AG20443 (cell line): ENCODE measurements at regions not wholly inside any gene's neighbourhood (a gene's known extent, or its start where the extent isn't known, plus 50 kb on each side); places are given as distances from the start of the nearest gene placed in this dataset.
"Not testable (repeated sequence)": the region's sequence is repeated elsewhere in the genome, so short reads cannot be mapped to it uniquely, and the experiment has no call there.

ENCODE experiments used
- DNase-seq: peaks from one replicate; pipeline ENCODE4 v3.0.0; 2012; ENCODE audit warnings: low spot score, mixed read lengths

DNA sequence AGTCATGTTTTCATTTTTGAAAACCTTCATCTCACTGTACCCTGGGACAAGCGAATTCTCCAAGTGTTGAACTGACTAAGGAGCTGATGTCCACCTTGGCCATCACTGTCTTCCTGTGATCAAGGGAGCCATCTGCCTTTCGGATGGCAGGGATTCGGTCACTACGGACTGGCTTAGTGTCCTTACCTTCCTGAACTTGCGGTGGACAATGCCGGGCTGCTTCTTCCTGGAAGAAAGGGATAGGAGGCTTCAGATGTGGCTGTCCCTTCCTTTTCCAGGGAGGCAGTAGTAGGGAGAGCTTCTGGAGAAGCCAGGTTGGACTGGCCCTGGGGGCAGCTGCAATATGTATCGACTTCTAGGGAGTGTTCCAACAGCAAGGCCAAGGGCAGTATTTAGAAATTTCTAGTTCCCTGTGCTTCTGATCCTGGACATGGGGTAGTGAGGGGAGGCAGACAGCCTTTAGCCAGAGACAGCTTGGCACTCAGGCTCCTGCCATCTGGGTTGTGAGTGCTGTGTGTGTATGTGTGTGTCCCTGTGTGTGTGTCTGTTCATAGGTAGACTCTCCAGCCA lies 114.6 kb downstream of the IER5 start:
- DNase-seq, result no peak

DNA sequence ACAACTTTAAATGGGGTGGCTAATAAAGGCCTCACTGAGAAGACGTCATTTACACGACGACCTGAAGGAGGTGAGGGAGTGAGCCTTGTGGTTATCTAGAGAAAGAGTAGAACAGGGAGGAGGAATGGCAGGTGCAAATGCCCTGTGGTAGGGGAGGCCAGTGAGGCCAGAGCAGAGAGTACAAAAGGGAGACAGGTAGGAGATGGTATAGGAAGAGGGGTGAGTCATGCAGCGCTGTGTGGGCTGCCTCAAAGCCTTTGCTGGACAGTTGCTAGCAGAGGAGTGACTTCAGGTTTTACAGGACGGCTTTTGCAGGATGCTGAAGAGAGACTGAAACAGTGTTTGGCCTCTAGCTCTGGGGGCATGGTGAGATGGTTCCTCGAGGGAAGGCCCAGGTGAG lies 116.0 kb downstream of the IER5 start:
- DNase-seq, result no peak

DNA sequence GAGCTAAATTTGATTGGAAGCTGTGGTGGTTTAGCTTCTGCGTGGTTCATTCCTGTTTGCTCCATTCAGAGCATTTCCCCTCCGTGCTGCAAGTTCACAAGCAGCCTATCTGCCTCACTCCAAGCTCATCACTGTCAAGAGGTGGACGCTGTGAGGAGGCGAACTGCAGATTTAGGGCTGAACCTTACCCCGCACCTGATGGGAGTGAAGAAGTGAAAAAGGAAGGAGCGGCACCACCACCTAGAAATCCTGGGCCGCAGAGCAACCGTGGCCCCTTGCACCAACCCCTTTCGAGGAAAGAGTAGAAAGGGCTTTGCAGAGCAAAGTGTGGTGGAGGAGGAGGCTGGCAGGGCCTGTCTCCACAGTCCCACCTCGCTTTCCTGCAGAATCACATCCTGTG lies 117.4 kb downstream of the IER5 start:
- DNase-seq, result no peak

DNA sequence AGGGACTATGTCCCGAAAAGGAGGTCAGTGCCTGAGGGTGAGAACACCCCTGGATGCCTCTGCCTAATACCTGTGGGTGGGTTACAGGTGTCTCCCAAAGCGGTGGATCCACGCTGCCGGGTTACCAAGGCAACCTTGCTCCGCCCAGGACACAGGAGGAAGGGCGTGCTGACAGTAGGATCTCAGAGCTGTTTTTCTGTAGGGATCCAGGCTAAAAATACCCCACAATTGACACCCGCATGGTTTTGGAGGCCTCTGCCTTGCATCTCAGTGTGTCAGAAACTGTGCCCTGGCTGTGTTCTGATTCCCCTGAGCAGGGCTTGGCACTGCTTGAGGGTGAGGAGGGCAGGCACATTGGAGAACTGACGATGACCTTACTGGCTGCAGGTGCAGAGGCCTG lies 118.0 kb downstream of the IER5 start:
- no peak for DNase-seq

DNA sequence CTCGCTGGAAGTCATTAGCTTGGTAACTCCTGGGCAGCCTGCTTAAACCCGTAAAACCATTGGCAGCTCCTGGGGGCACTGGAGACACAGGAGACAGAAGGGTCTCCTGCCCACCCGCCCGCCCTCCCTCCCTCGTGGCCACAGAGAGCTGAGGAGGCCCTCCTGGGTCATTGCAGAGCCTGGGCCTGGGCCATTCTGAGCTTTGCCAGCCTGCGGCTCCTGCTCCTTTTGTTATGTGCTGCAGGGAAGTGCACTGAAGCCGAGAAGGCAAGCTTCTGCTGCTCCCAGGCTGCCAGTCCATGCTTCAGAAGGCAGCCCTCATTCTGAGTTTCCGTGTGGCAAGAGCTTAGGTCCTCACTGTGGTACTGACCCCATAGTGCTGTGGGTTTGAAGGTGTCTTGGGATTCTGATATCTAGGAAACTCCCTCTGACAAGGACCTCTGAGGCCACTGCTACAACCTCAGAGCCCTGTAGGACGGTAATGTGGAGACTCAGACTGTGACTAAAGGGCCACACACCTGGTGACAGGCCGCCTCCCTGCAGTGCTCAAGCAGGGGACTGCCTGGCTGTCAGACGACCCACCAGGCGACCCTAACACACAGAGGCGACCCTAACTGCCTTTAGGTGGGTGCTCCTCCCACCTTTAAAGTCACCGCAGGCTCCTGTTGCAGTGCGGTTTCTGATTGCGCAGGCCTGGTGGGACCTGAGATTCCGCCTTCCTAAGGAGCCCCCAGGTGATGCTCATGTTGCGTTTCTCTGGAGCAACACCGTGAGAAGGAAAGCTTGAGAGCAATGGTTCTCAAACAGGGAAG lies 118.7 kb downstream of the IER5 start:
- no peak for DNase-seq

DNA sequence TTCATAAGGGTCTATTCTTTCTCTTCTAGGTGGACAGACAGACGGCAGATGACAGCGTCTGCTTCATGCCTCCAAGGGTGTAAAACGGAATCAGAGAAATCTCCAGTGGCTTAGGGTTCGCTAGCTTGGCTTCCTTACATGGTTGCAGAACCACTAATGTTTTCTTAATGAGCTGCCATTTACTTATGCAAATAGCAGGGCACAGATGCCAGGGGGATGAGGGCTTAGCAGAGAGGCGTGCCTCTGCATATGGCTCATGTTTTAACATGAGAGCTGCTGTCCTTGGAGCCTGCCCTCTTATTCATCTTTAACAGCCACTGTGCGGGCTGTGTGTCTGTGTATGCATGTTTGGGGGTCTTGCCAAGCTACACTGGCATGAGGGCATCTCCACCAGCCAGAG lies 119.6 kb downstream of the IER5 start:
- DNase-seq, result no peak

DNA sequence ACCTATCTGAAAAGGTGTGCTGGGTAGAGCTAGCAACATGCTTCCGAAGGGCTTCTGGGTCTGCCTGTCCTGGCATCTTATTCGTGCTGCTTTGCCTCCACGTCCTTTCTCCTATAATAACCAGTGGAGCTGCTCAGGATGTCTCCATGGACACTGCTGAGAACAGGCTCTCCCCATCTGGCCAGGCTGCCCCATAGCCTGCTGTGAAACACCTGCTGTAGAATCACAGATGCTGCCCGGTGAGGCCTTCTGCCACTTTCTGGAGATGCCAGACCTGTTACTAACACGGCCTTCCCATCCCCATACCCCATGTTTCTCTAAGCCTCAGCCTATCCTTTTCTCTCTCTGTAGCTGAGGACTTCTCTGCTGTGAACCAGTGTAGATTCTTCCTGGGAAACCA lies 120.5 kb downstream of the IER5 start:
- DNase-seq, result no peak

DNA sequence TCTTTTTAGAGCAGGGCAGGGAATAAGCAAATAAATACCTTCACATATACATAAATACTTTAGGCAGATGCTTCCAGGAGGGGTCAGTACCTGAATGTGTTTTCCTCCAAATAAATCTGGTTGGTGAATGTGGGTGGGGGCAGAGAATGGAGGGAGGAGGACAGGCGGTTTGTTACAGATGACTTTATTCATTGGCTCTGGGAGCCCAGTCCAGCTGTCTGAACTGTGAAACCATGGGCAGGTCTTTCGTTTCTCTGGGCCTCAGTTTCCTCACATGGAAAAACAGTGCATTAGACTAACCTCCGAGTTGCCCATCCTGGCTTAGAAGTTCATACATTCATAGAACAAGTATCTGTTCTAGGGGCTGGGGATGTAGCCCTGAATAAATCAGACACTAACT lies 124.6 kb downstream of the IER5 start:
- DNase-seq, result no peak

DNA sequence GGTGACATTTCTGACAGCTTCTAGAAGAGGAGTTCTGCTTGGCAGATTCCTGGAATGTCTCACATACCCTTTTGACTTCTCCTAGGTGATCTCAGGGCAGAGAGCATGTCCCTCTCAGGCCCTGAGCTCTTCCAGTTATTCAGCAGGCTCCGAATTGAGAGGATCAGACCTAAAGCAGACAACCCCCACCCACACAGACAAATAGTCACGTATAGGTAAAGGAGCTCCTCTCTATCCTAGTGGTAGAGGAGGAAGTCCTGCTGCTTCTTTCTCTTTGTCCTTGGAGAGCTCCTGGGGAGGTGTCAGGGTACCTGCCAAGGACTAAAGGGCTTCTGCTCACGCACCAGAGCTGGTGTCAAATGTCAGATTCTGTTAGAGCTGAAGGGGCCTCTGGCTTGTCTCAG lies 128.1 kb downstream of the IER5 start:
- no peak for DNase-seq

DNA sequence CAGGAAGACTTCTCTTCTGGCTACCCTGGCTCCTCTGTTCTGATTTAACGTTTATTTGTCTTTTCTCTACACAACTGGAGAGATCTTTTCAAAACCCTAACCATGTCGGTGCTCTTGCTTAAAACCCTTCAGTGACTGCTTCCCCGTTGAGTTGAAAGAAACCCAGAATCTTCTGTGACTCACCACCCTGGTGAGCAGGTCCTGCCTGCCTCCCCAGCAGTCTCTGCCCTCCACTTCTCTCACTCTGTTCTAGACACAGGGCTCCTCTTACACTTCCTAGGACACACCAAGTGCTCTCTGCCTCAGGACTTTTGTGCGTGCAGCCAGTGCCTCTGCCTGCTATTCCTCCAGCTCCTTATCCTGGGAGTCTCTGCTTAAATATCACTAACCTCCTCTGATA lies 131.4 kb downstream of the IER5 start:
- no peak for DNase-seq

DNA sequence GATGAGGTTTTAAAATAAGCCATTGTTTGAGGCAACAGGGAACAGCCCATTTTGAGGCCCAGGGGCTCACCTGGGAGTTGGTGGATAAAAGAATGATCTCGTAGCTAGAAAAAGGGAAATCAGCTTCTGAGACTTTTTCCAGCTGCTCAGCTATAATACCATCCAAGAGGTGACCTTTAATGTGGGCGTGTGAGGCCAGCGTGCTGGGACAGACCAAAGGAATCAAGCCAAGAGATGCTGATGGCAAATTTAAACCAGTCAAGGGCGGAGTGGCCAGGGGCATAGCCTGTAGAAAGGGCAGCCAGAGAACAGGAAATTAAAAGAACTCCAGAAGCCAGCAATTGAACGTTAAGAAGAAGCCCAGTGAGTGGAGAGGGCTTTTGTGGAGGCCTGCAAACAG lies 132.6 kb downstream of the IER5 start:
- no peak for DNase-seq

DNA sequence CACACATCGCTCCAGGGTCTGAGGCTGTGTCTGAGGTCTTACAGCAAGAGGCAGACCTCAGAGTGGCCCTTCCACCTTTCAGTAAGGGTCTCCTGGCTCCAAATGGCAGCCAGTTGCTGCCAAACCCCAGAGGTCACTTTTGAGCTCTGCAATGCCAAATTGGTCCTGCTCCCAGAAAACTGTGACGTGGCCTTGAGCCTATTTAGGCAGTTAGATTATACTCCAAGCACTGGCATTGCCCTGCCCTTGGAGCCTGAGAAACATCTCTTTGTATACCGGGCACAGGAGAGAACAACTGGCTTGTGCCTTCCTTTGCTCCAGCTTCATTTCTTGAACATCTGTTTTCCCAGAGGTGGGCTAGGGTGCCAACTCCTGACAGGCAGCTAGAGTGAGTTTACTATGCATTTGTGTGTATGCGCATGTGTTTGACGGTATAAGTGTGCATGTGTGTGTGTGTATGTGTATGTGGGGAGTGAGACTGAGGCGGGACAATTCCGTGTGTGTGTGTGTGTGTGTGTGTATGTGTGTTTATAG lies 134.5 kb downstream of the IER5 start:
- no peak for DNase-seq

DNA sequence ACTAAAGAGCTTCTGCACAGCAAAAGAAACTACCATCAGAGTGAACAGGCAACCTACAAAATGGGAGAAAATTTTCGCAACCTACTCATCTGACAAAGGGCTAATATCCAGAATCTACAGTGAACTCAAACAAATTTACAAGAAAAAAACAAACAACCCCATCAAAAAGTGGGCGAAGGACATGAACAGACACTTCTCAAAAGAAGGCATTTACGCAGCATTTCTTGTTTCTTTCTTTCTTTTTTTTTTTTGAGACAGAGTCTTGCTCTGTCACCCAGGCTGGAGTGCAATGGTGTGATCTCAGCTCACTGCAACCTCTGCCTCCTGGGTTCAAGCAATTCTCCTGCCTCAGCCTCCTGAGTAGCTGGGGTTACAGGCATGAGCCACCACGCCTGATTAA lies 138.2 kb downstream of the IER5 start:
- DNase-seq, result not testable (repeated sequence)

DNA sequence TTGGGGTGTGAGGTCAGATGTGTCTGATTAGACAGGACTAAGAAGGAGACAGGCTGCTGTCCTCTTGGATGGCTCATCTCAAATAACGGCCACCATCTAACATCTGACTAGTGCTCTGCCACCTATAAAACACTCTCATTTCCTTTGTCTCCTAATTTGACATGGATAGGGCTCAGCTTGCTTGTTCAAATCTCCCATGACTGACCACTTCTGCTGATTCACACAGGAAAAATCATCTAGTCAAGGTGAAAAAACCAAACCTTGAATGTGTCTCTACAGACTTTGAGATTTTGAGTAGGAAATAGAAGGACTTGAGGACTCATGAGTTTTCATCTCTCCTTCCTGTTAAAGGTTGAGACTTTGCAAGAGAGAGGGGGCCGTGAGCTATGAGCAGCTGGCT lies 150.6 kb downstream of the IER5 start:
- no peak for DNase-seq

DNA sequence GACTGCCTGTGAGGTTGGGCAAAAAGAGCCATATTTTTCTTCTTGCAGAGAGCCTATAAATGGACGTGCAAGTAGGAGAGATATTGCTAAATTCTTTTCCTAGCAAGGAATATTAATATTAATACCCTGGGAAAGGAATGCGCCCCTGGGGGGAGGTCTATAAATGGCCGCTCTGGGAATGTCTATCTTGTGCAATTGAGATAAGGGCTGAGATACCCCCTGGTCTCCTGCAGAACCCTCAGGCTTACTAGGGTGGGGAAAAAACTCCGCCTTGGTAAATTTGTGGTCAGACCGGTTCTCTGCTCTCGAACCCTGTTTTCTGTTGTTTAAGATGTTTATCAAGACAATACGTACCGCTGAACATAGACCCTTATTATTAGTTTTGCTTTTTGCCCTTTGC lies 157.8 kb downstream of the IER5 start:
- DNase-seq, result not testable (repeated sequence)

DNA sequence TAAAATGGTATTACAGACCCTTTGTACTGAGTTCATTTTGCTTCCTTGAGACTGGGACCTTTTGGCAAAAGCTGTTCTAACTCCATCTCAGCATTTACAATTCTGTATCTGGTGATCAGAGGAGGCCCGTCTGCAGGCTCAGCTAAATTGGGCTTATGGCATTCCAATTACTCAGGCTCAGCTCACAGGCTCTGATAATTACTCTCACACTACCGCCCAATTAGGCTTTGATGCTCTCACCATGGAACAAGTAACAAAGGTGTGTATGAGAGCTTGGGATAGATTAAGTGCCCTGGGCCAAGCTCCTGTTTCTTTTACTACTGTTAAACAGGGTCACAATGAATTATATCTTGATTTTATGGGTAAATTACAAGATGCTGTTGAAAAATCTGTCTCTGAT lies 159.9 kb downstream of the IER5 start:
- not testable (repeated sequence) for DNase-seq

DNA sequence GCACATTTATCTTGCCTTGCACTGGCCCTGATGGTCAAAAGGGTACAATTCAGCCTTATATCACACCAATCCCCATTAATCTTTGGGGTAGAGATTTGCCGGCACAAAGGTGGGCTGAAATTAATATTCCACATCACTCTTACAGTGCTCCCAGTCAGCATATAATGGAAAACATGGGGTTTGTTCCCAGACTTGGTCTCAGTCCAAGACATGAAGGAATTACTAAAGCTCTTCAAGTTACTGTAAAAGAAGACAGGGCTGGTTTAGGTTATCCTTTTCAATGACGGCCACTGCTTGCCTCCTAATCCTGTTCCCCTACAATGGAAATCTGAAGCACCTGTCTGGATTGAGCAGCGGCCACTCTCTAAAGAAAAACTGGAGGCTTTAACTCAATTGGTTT lies 160.7 kb downstream of the IER5 start:
- DNase-seq, result no peak

DNA sequence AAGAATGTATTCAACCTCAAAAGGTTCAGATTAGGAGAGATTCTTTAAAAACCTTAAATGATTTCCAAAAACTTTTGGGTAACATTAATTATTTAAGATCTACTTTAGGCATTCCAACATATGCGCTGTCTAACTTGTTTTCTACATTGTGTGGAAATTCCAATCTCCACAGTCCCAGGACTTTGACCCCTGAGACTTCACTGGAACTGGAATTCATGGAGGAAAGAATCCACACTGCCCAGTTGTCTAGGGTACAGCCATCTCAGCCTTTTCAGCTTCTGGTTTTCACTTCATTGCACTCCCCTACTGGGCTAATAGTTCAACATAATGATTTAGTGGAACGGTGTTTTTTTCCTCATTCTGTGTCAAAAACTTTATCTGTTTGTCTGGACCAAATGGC lies 161.5 kb downstream of the IER5 start:
- no peak for DNase-seq

DNA sequence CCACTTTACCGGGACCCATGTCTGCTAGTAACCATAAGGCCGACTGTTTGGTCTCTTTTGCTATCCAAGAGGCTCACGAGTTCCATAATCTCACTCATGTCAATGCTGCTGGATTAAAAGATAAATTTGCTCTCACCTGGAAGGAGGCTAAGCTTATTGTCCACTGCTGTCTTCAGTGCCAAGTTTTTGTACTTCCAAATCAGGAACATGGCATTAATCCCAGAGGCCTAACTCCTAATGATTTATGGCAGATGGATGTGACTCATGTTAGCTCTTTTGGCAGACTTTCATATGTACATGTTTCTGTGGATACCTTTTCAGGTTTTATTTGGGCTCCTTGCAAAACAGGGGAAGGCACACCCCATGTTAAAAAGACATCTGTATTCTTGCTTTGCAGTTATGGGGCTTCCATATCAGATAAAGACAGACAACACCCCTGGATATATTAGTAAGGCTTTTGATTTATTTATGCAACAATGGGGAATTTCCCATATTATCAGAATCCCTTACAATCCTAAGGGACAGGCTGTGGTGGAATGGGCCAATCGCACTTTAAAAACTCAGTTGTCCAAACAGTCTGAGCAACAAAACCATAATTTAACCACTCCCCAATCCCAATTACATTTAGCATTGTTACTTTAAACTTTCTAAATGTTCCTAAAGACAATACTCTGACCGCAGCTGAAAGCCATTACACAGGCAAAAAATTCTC lies 162.7 kb downstream of the IER5 start:
- no peak for DNase-seq

DNA sequence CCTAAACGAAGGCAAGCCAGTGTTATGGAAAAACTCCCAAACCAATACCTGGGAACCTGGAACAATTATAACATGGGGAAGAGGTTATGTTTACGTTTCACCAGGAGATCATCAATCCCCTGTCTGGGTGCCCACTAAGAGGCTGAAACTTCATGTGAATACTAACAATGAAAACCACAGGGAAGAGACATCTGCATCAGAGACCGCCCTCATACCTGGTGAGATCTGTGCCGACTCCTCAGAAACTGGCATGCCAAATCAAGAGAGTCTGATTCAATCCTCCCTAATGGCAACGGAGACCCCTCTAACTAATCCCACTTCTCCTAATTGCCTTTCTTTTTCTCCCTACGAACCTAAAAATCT lies 163.2 kb downstream of the IER5 start:
- no peak for DNase-seq

DNA sequence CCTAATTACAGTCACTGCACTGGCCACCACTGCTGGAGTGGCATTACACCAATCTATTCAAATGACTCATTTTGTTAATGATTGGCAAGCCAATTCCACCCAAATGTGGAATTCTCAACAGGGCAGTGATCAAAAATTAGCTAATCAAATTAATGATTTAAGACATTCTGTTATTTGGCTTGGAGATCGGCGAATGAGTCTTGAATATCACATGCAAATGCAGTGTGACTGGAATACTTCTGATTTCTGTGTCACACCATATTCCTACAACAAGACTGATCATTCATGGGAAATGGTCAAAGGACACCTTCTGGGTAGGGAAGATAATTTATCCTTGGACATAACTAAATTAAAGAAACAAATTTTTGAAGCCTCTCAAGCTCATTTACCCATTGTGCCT lies 165.1 kb downstream of the IER5 start:
- not testable (repeated sequence) for DNase-seq

DNA sequence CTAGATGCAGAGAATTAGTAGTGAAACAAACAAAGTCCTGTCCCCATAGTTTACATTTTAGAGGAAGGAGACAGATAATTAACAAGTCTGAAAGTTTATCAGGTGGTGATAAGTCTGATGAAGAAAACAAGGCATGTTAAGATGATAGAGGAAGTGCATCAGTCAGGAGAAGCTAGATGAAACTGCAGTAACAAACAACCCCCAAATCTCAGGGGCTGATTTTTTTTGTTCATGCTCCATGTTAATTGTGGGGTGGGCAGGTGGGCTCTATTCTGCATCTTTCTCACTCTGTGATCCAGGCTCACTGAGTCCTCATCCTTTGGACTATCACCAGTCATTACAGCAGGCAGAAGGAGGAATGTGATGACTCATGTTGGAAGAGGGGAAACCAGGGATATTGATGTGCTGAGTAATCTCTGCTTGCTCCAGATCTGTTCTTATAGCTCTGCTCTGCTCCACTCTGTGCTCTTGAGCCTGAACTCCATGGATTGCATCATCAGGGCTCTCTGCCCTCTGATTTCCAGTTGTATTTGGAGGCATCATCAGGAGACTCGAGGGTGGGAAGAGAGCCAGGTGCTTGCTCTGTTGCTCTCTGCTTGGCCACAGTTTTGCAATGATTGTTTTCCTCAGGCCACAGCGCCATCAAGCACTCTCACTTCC lies 166.9 kb downstream of the IER5 start:
- DNase-seq, result peak; percentile 88

DNA sequence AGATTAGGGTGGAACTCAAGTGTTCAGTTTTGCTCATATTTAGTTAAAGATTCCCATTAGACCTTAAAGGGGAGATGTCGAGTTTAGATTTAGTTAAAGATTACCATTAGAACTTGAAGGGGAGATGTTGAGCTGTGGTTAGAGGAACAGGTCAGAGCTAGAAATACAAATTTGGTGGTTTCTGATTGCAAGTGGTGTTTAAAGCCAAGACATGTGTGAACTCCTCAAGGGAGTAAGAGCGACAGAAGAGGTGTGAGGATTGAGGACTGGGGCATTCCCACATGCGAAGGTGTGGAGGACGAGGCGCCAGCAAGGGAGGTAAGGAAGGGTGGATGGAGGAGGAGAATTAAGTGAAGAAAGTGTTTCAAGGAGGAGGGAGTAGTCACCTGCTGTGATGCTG lies 168.6 kb downstream of the IER5 start:
- no peak for DNase-seq
